HuH-7 (cell line): ENCODE measurements at regions not wholly inside any gene's neighbourhood (a gene's known extent, or its start where the extent isn't known, plus 50 kb on each side); places are given as distances from the start of the nearest gene placed in this dataset.
"Not testable (repeated sequence)": the region's sequence is repeated elsewhere in the genome, so short reads cannot be mapped to it uniquely, and the experiment has no call there.

Experiments
- DNase-seq: peaks from one replicate; pipeline ENCODE4 v3.0.0; 2011; ENCODE audit warnings: low spot score

GRCh38 chr21:22174746-22175145 is 1176.5 kb downstream of the NCAM2 start:
- no peak for DNase-seq

- DNase-seq: no peak
These were observed 1191.1 kb downstream of the NCAM2 start for GRCh38 chr21:22189278-22189677.

- no peak for DNase-seq
These were observed 1193.4 kb downstream of the NCAM2 start for GRCh38 chr21:22191581-22191980.

- DNase-seq: no peak
These were observed 1194.6 kb downstream of the NCAM2 start for GRCh38 chr21:22192766-22193165.

- DNase-seq: not testable (repeated sequence)
These were observed 1196.8 kb downstream of the NCAM2 start for GRCh38 chr21:22194986-22195385.

- DNase-seq: no peak
These were observed 1202.3 kb downstream of the NCAM2 start for GRCh38 chr21:22200378-22201092.

- DNase-seq: peak; percentile 2
These were observed 1202.9 kb downstream of the NCAM2 start for GRCh38 chr21:22201126-22201525.

- DNase-seq: no peak
These were observed 1203.5 kb downstream of the NCAM2 start for GRCh38 chr21:22201669-22202068.

- DNase-seq: no peak
These were observed 1211.1 kb downstream of the NCAM2 start for GRCh38 chr21:22209304-22209700.

GRCh38 chr21:22211943-22212342 is 1213.7 kb downstream of the NCAM2 start:
- no peak for DNase-seq

- DNase-seq: no peak
These were observed 1225.2 kb downstream of the NCAM2 start for GRCh38 chr21:22223385-22223784.

GRCh38 chr21:22224261-22224660 is 1226.1 kb downstream of the NCAM2 start:
- DNase-seq: no peak

- DNase-seq: no peak
These were observed 1227.1 kb downstream of the NCAM2 start for GRCh38 chr21:22225299-22225698.

GRCh38 chr21:22231013-22231412 is 1232.8 kb downstream of the NCAM2 start:
- DNase-seq: no peak

GRCh38 chr21:22235866-22236590 is 1237.8 kb downstream of the NCAM2 start:
- DNase-seq: no peak

GRCh38 chr21:22244516-22244915 is 1246.3 kb downstream of the NCAM2 start:
- no peak for DNase-seq

GRCh38 chr21:22250355-22250754 is 1252.1 kb downstream of the NCAM2 start:
- no peak for DNase-seq

GRCh38 chr21:22253761-22254160 is 1255.6 kb downstream of the NCAM2 start:
- DNase-seq: no peak

- no peak for DNase-seq
These were observed 1260.6 kb downstream of the NCAM2 start for GRCh38 chr21:22258821-22259220.

GRCh38 chr21:22260274-22260673 is 1262.1 kb downstream of the NCAM2 start:
- no peak for DNase-seq

GRCh38 chr21:22263890-22264289 is 1265.7 kb downstream of the NCAM2 start:
- no peak for DNase-seq

GRCh38 chr21:22277341-22277740 is 1279.1 kb downstream of the NCAM2 start:
- no peak for DNase-seq

- DNase-seq: no peak
These were observed 1280.2 kb downstream of the NCAM2 start for GRCh38 chr21:22278366-22278765.

GRCh38 chr21:22280851-22281250 is 1282.6 kb downstream of the NCAM2 start:
- DNase-seq: no peak
